Aorta (tissue), 5 donors: ENCODE measurements at regions not wholly inside any gene's neighbourhood (a gene's known extent, or its start where the extent isn't known, plus 50 kb on each side); places are given as distances from the start of the nearest gene placed in this dataset.
"Not testable (repeated sequence)": the region's sequence is repeated elsewhere in the genome, so short reads cannot be mapped to it uniquely, and the experiment has no call there.

Experiments used
- ATAC-seq: fragments of 200-7000 bp; cut with Tn5 transposase; one replicate; pipeline ENCODE4 v1.9.1; 2022; ENCODE audit warnings: moderate library complexity; ENCODE audit not compliant: low FRiP score
- DNase-seq, 2 donors: peaks; one replicate each; pipeline ENCODE4 v3.0.0-alpha.2; 2020
- H3K27ac ChIP-seq, 2 donors: one replicate each; pipeline ENCODE4 v1.5.1; 2013; ENCODE audit warnings: low read length in 2 of 2, mild to moderate bottlenecking in 2 of 2, moderate library complexity in 2 of 2, control low read depth in 1 of 2, inconsistent platforms in 1 of 2, low read depth in 1 of 2
- H3K27me3 ChIP-seq, 2 donors: one replicate each; pipeline ENCODE4 v1.6.1; 2013; ENCODE audit warnings: control low read depth in 1 of 2, low read length in 1 of 2, mild to moderate bottlenecking in 1 of 2, moderate library complexity in 1 of 2; ENCODE audit not compliant: insufficient read depth in 2 of 2, control insufficient read depth in 1 of 2
- H3K36me3 ChIP-seq, 2 donors: one replicate each; pipeline ENCODE4 v1.6.1; 2013; ENCODE audit warnings: control low read depth in 1 of 2, low read length in 1 of 2, mild to moderate bottlenecking in 1 of 2; ENCODE audit not compliant: insufficient read depth in 2 of 2, control insufficient read depth in 1 of 2
- H3K4me1 ChIP-seq, 2 donors: one replicate each; pipeline ENCODE4 v1.6.1; 2013; ENCODE audit warnings: low read length in 2 of 2, control low read depth in 1 of 2, mild to moderate bottlenecking in 1 of 2, moderate library complexity in 1 of 2; ENCODE audit not compliant: insufficient read depth in 2 of 2, control insufficient read depth in 1 of 2
- H3K4me3 ChIP-seq, 2 donors: one replicate each; pipeline ENCODE4 v1.5.1; 2013; ENCODE audit warnings: low read length in 2 of 2, control low read depth in 1 of 2, mild to moderate bottlenecking in 1 of 2
- H3K9me3 ChIP-seq: one replicate; pipeline ENCODE4 v1.6.1; 2013; ENCODE audit warnings: mild to moderate bottlenecking, low read length; ENCODE audit not compliant: control insufficient read depth
- WGBS, 2 donors: extraction: QIAGEN DNeasy Blood & Tissue Kit; methylation state at CpG; one replicate each; pipeline ENCODE4 v1.1.7; 2013; 5-methylcytosine and 5-hydroxymethylcytosine counted together
- intact Hi-C, 2 donors: fragments of 100-400 bp; cut with DNase I; formaldehyde crosslinking; loops; one replicate each; pipeline versions ENCODE4 v1.14.2 to v1.15.0; 2022
- donor health status: healthy with polysubstance abuse.
- donor health status: Bipolar disorder and iron deficiency.
- donor health status: DM: no; HTN: no; CAD: no.
- donor health status: DM: no; HTN: no; CAD: no.
- donor health status: DM: yes; HTN: yes; CAD: no.

DNA sequence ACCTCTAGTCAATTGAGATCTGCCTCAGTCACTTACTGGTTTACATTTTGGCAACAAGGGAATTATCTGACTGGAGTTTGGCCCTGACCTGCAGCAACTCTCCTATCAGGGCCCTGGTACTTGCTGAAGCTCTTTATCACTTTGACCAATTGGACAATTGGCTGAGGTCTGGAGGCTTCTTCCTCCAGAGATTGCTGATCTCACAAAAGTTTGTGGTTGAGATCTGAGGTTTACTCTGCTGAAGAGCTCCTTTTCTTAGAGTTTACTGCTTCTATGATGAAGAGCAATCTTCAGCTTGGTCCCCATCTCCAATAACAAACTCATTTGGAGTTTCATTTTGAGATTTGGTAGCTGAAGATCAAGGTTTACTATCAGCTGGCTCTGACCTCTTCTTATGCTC lies 276.9 kb upstream of the SGCG start:
- H3K36me3 ChIP-seq, result no peaks in the 10 kb centered on the region

GRCh38 chr13:22915442-22916082 lies 265.2 kb upstream of the SGCG start:
- Histone ChIP-seq H3K36me3 (no peaks in the 10 kb centered on the region), H3K9me3 (no peaks in the 10 kb centered on the region), H3K27ac (no peak overlapping the region), H3K27me3 (no peaks in the 10 kb centered on the region), H3K4me3 (peak overlapping the region; percentile 3 to 79), H3K4me1 (no peaks in the 10 kb centered on the region)
- intact Hi-C loops, result no loop called here
- DNase-seq (peak; percentile 80 to 83), ATAC-seq (peak; percentile 91)
- WGBS, 2 donors, result 0 to 2% methylated on average over 56 to 58 of the region's 58 CpGs

More for the DNA sequence above, 276.9 kb upstream of the SGCG start:
- no peak overlapping the region for H3K4me3 ChIP-seq
- H3K4me1 ChIP-seq, result no peaks in the 10 kb centered on the region
- H3K27ac ChIP-seq, result no peak overlapping the region
- intact Hi-C loops, result no loop called here
- no peaks in the 10 kb centered on the region for H3K9me3 ChIP-seq
- ATAC-seq (no peak), DNase-seq (no peak)
- no peaks in the 10 kb centered on the region for H3K27me3 ChIP-seq

DNA sequence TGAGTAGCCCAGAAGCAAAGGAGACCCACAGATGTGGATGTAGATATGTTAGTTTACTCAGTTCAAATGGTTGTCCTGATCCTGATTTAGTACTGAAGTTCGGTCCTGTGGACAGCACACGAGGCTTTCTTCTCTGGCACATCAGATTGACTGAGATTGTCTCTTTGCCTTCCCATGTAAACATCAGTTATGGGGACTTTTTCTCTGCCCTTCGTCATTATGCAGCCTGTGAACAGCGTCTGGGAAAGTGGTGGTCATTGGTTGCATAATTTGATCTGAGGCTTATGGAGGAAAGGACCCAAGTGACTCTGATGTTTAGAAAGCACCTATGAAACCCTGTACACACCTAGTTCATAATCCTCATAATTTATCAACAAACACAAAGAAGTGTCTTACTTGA lies 264.5 kb upstream of the SGCG start:
- WGBS, 2 donors, result 37 to 47% methylated on average over 4 of the region's 4 CpGs

DNA sequence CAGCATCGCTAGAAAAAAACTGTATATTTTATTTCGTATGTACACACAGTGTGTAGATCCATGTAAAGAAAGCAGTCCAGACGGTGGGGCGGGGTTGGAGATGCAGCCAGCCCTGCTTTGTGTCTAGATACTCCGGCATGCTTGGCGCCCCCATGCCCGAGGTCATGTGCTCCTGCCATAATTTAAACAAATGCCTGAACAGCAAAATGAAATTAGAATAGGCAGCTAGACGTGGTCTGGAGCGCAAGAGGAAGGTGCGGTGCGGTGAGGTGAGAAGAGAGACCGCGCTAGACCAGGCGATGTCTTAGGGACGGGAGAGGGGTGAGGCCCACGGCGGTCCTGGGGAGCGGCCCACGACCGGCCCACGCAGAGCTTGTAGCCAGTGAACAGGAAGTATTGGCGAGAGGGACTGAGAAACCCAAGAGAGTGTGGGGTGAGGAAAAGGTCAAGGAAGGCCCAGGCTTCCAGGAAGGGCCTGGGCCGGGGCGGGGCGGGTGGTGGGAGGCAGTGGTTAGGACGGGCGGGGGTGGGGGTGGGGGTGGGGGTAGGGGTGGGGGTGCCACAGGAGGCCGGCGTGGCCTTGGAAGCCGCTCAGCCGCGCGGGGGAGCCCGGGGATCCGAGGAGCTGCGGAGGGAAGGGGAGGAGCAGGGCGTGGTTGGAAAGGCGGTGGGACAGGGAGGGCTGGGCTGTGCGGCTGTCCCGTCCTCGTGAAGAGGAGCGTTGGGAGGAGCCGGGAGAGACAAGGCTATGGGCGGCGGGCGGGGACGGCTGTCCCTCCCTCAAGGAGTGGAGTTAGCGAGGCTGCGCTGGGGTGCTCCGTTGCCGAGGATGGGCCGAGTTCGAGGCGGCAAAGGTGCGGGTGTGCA lies 254.7 kb upstream of the SGCG start:
- Histone ChIP-seq H3K27ac (no peak overlapping the region), H3K4me3 (no peak overlapping the region), H3K36me3 (no peaks in the 10 kb centered on the region), H3K9me3 (peaks cover 1% of the 10 kb centered on the region), H3K4me1 (no peaks in the 10 kb centered on the region), H3K27me3 (no peaks in the 10 kb centered on the region)
- 32 to 40% methylated on average over 39 to 55 of the region's 55 CpGs for WGBS, 2 donors
- intact Hi-C loops, result no loop called here
- ATAC-seq (peak; percentile 82), DNase-seq (peak; percentile 86 to 87)

More for the DNA sequence above, 264.5 kb upstream of the SGCG start:
- intact Hi-C loops, DNase-seq, H3K4me1 ChIP-seq, H3K4me3 ChIP-seq, H3K27ac ChIP-seq, H3K9me3 ChIP-seq, H3K27me3 ChIP-seq, H3K36me3 ChIP-seq: not testable (repeated sequence)
- ATAC-seq, result peak; percentile 7

- Histone ChIP-seq H3K27ac (no peak overlapping the region), H3K4me3 (no peak overlapping the region), H3K36me3 (no peaks in the 10 kb centered on the region), H3K9me3 (peaks cover 1% of the 10 kb centered on the region), H3K4me1 (no peaks in the 10 kb centered on the region), H3K27me3 (no peaks in the 10 kb centered on the region)
- no peak for DNase-seq
- WGBS, 2 donors, result 42 to 47% methylated on average over 40 to 56 of the region's 56 CpGs
- ATAC-seq, result peak; percentile 45
- intact Hi-C loops, result no loop called here
Measured at GRCh38 chr13:22926748-22927400, 253.9 kb upstream of the SGCG start.

DNA sequence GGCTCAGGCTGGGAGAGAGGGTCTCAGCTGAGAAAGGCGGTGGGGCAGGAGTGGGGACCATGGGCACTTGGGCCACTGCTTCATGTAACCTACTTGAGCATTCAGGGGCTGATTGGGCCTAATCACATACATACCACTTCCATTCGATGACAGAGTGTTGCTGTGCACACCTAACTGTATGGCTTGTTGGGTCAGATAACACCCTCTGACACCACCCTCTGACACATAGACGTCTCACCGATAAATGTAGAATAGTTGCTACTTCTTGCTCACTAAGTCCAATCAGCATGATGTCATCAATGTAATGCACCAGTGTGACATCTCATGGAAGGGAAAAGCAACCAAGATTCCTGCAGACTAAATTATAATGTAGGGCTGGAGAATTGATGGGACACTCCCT lies 252.9 kb upstream of the SGCG start:
- H3K27me3 ChIP-seq, ATAC-seq, H3K36me3 ChIP-seq, intact Hi-C loops, H3K4me1 ChIP-seq, H3K27ac ChIP-seq, H3K4me3 ChIP-seq, H3K9me3 ChIP-seq, DNase-seq: not testable (repeated sequence)
- WGBS, 2 donors, result 90 to 93% methylated on average over 4 of the region's 4 CpGs

DNA sequence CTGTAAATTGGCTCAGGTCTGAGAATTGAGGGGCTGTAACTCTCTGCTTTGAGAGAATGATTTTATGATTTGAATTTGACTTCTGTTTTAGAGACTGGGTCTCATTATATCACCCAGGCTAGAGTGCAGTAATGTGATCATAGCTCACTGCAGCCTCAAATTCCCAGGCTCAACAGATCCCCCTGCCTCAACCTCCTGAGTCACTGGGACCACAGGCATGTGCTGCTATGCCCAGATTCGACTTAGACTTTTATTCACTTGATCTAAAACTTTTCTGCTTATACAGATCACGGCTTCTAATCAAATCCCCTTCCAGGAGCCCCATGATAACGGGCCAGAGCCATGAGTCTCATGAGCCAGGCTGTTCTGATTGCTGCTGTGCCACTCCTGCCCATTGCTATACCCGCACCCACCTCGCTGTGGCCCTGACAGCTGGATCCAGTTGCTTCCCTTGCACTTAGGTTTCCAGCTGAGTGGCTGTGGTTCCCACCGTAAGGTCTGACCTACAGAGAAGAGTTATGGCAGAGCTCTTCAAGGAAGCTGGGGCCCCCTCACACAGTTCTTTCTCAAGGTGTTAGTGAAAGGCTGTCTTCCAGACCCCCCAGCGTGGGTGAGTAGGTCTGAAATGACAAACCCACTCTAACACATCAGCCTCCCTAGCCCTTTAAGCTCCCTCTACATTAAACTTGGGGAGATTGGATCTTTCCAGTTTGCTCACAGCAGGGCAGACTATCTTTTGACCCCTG lies 251.2 kb upstream of the SGCG start:
- DNase-seq (no peak), ATAC-seq (no peak)
- 85 to 86% methylated on average over 7 of the region's 7 CpGs for WGBS, 2 donors
- intact Hi-C loops, result loop anchor here in 1 of 2 donors (10.0 kb wide), 1 partner anchor 1425 kb away; no protein-coding TSS in a partner anchor
- no peaks in the 10 kb centered on the region for H3K27me3 ChIP-seq
- H3K36me3 ChIP-seq, result no peaks in the 10 kb centered on the region
- H3K9me3 ChIP-seq, result no peaks in the 10 kb centered on the region
- H3K4me1 ChIP-seq, result no peaks in the 10 kb centered on the region
- H3K27ac ChIP-seq, result no peak overlapping the region
- H3K4me3 ChIP-seq, result no peak overlapping the region

GRCh38 chr13:22931576-22931975 lies 249.2 kb upstream of the SGCG start:
- no peaks in the 10 kb centered on the region for H3K9me3 ChIP-seq
- no peaks in the 10 kb centered on the region for H3K4me1 ChIP-seq
- no peak overlapping the region for H3K4me3 ChIP-seq
- H3K27ac ChIP-seq, result no peak overlapping the region
- WGBS, 2 donors, result 82 to 96% methylated on average over 1 of the region's 1 CpG
- intact Hi-C loops, result loop anchor here in 1 of 2 donors (10.0 kb wide), 1 partner anchor 1423 kb away; no protein-coding TSS in a partner anchor
- no peaks in the 10 kb centered on the region for H3K36me3 ChIP-seq
- DNase-seq (no peak), ATAC-seq (no peak)
- no peaks in the 10 kb centered on the region for H3K27me3 ChIP-seq
